Testis (tissue), 2 donors: ENCODE measurements at regions not wholly inside any gene's neighbourhood (a gene's known extent, or its start where the extent isn't known, plus 50 kb on each side); places are given as distances from the start of the nearest gene placed in this dataset.

ENCODE experiments used
- CTCF ChIP-seq, 3 experiments: fragments of 450-650 bp in 2 of 3; fragments of 200-600 bp in 1 of 3; sonication (generic) in 1 of 3; IDR thresholded peaks; one replicate each; pipeline ENCODE4 v1.5.1; 2016 to 2019; ENCODE audit warnings: antibody characterized with exemption in 3 of 3, mild to moderate bottlenecking in 2 of 3, moderate library complexity in 1 of 3
- POLR2A ChIP-seq: fragments of 450-650 bp; IDR thresholded peaks from one replicate; pipeline ENCODE4 v1.6.1; 2017; ENCODE audit warnings: antibody characterized with exemption, mild to moderate bottlenecking, moderate library complexity

- no peak for TF ChIP-seq CTCF (IDR thresholded peaks at IDR 0.05)
- TF ChIP-seq POLR2A: no peak
These were observed 151.5 kb upstream of the ABCA1 start for GRCh38 chr9:105079457-105079856.
